SW480 (cell line): ENCODE measurements at regions not wholly inside any gene's neighbourhood (a gene's known extent, or its start where the extent isn't known, plus 50 kb on each side); places are given as distances from the start of the nearest gene placed in this dataset.
"Not testable (repeated sequence)": the region's sequence is repeated elsewhere in the genome, so short reads cannot be mapped to it uniquely, and the experiment has no call there.

Experiments used
- DNase-seq: peaks from one replicate; pipeline ENCODE4 v3.0.0-alpha.2; 2016; ENCODE audit warnings: low spot score

DNA sequence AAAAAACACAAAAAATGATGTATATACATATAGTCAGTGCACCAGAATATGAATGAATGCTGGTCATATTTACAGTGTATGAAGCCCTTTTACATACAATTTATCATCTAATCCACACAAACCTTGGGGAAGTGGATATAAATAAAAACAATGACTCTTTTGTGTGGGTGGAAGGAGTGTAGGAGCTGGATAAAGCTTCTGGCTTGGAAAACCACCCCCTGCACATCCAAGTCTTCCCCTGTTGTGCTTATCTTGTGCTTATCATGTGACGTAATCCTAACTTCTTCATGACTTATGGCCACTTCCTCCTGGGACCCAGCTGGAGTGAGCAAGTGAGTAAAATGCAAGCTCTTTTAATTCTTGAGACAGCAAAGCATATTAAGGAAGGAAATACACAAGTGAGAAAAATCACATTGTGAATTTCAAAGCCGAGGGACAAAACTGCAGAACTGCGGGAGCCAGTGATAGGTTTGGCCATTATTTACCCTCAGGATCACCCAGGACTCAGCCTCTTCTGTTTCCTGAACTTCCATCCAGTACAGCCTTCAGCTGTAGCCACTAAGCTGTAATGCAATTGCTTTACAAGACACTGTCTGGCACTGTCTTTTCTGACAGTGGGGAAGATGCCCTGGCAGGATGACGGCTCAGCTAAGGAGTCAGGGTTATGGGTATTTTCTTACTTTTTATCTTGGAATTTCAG is 104.0 kb upstream of the PPM1J start:
- no peak for DNase-seq

DNA sequence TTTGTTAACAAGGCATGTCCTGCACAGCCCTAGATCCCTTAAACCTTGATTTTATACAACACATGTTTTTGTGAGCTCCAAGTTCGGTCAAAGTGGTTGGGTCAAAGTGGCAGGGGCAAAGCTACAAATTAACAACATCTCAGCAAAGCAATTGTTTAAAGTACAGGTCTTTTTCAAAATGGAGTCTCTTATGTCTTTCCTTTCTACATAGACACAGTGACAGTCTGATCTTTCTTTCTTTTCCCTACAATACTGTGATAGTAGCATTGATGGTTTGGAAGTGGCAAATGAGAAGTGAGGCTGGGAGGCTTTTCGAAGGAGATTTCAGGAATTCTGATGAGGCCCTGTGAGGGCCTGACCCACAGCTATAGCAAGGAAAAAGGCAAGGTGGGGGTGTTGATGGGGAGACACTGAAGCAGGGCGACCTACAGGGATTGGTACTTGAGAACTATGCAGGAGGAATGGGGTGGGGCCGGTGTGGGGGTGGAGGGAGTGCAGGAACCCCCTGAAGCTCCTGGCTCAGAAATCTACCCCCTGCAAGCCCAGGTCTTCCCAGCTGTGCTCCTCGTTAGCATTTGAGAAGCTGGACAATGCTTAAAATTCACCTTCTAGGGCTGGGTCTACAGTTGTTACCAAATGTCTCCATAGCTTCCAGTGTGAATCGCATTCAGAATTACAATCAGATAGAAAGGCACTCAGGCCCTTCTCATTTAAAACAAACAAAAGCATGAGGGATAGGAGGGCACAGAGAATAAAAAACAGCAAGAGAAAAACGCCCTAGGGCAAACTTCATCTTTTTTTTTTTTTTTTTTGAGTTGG is 102.6 kb upstream of the PPM1J start:
- no peak for DNase-seq

DNA sequence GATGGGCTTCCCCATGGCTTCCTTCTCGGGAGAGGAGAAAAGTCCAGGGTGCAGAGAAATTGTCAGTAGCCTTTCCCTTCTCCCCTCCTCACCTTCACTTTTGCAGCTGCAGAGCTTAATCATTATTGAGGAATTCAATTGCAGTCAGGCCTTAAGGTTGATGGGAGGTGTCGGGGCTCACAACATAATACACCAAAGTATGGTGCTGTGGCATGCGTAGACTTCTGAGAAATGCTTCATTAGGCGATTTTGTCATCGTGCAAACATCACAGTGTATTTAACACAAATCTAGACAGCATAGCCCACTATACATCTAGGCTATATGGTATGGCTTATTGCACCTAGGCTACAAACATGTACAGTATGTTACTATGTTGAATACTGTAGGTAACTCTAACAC is 100.2 kb upstream of the PPM1J start:
- DNase-seq, result no peak

DNA sequence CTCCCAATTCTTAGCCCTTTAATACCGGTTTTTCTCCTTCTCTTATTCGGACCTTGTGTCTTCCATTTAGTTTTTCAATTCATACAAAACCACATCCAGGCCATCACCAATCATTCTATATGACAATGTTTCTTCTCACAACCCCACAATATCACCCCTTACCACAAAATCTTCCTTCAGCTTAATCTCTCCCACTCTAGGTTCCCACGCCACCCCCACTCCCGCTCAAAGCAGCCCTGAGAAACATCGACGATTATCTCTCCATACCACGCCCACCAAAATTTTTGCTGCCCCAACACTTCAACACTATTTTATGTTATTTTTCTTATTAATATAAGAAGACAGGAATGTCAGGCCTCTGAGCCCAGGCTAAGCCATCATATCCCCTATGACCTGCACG is 99.5 kb upstream of the PPM1J start:
- not testable (repeated sequence) for DNase-seq

DNA sequence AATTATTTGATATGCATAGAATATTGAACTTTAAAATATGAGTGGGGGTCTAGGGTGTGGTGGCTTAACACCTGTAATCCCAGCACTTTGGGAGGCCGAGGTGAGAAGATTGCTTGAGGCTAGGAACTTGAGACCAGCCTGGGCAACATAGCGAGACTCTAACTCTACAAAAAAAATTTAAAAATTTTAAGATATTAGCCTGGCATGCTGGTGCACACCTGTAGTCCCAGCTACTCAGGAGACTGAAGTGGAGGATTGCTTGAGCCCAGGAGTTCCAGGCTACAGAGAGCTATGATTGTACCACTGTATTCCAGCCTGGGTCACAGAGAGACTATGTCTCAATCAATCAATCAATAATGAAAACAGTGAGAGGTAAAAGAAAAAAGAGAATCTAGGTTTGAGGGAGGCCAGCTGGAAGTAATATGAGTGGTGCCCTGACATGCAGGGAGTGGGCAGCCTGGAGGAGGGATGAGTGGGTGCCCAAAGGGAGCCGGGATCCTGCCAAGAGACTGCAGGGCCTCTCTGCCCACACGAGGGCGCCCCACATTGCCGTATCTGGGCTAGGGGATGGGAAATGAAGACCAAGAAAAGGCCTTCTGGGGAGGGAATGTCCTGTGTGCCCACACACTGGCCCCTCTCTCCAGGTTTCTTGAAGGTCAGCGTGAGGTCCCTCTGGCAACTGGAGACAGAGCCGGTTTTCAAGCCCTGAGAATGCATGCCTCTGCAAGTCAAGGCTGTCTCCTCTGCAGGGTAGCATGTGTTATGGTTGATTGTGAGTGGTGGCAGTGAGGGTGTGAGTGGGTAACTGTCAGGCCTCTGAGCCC is 93.9 kb upstream of the PPM1J start:
- peak; percentile 56 for DNase-seq

DNA sequence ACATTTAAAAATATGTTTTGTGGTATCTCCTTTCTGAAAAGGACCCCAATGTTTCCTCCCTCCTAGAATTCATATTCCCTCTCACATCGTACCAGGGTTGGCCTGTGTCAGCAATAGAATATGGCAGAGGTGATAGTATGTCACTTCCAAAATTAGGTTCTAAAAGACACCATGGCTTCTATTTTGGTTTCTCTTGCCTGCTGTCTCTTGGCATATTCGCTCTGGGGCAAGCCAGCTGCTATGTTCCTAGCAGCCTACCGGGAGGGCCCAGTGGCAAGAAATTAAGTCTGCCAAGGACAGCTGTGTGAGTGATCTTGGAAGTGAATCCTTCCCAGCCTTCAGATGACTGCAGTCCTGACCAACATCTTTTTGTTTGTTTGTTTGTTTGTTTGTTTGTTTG is 92.9 kb upstream of the PPM1J start:
- no peak for DNase-seq

DNA sequence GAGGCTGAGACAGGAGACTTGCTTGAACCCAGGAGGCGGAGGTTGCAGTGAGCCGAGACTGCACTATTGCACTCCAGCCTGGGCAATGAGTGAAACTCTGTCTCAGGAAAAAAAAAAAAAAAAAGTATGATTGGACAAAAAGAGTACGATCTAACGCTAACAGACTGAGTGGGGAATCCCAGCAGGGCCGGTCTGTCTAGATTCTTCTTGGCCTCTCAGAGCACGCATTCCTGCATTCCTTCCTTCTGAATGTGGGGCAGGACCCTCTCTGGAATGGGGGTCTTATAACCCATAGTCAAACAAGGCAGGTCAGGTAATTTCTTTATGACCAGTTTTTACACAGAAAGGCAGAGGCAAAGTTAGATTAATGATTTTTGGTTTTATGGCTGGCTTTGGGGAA is 92.0 kb upstream of the PPM1J start:
- DNase-seq, result no peak

DNA sequence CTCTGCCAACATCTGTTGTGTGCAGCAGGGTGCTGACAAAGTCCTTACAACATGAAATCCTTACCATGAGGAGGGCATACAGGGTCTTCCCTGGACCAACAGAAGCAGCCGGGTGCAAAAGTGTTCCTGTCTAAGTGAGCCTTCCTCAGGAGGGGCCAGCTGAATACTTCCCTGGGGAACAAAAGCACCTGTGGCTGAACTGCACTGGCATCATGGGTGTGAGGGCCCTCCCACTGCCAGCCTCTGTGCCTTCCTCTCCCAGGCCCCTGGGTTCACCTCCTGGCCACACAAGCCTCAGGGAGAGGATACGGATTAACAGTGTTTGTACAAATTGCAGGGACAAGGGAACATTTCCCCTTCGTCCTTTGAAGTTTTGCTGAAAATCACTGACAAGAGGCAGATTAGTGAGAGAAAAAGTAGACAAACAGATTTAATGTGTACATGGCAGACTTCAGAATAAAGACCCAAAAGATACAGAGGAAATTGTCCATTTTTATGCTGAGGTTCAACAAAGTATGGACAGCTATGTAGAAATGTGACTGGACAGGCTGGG is 91.0 kb upstream of the PPM1J start:
- no peak for DNase-seq

DNA sequence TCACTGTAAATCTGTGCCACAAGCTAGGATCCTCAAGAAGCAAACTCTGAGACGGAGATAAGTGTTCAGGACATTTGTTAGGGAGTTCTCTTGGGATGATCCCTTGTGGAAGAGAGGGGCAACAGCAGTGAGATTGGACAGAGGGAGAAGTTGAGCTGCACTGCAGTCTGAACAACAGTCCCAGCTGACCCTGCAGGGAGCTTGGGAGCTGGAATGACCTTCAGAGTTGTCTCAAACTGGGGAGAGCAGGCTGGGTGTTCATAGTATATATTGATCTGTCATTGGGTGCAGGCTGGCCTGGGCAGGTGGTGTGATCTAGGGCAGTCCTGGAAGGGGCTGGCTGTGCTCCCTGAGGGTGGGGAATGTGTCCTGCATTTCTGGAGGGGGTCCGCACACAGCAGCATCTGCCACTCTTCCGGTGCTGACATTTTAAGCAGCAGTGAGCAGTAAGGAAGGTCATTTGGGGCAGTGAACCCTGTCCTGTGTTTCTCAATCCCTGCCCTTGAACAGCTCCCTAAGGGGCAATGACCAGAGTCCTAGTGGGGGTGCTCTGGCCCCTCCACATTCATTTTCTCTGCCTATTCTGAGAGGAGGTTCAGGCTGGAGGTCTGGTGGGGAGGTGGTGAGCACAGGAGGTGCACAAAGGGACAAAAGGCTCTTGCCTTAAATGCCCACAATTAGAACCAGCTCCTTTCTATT is 90.2 kb upstream of the PPM1J start:
- no peak for DNase-seq

DNA sequence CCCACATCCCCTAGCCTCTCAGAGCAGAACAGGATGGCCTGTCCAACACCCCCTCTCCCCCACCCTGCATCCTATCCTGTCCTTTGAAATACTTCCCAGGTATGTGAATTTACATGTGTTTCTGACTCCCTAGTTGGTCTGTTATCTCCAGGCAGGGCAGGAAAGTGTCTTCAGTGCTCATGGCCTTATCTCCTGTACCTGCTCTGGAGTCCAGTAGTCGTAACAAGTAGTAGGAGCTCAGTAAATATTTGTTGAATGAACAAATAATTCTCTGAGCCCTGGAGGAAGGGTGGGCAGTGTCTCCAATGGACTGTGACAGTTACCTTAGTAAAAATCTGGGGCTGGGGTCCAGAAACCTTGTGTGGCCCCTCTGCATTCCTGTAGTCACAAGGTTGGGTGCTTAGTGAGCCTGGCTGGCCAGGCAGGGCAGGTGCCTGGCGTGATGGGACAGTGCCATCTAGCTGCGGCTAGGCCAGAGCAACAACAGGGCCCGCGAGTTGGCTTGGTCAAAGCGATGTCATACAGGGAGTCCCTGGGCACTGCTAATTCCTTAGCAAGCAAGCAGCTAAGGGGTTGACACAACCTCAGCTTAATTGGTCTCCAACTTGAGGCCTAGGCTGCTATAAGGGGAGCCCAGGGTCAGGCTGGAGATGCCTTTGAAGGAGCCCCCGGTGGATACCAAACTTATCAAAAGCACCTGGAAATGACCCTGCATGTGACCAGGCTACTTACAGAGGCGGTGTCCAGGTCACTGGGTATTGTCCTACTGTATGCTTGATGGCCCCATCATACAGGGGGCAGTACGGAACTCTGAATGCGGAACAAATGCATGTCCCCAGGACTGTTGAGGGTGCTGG is 89.0 kb upstream of the PPM1J start:
- DNase-seq, result peak; percentile 57

DNA sequence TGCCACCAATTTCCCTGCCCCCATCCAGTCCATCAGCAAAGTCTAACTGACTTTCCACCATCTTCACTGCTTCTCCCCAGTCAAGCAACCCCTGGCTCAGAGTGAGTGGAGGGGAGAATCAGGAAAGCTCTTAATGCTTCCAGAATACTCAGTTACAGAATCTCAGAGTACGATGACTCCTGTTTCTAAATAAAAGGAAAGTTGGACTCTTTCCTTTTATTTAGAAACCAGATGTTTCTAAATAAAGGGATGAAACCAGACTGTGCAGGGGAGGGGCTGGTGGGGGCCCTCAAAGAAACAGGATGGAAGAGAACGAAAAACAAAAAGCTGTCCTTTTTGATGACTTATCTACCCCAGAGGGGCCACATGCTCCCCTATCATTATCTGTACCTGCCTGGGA is 85.2 kb upstream of the PPM1J start:
- no peak for DNase-seq

DNA sequence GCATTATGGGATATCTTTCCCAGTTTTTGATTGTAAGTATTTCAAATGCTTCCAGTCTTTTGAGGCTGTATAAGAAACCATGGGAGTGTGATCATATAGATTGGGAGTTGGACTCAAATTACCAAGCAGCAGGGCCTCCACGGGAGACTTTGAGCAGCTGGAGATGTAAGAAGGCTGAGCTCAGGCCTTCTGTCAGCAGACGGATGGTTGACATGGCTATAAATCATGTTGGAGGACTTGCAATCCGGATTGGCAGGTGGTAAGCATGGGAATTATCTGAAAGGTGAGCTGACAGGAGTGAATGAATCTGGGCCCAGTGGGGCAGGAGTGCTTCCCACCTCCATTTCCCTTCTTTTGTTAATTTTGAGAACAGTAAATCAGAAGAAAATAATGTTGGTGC is 83.2 kb upstream of the PPM1J start:
- DNase-seq, result no peak

DNA sequence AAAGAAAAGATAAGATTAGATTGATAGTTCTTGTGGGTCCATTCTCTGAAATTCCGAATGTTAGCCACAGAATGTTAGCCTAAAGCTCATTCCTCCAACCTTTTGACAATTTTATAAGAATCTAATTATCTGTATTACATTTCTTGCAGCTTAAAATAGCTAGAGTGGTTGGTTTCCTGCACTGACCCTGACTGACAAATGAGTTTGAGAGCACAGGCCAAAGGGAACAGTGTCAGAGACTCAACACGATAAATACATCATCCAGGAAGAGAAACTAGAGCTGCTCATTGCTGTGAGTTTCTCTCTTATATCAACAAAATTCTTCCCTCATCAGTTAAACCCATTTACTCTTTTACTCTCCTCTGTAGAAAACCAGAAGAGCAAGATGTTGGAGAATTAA is 82.1 kb upstream of the PPM1J start:
- DNase-seq, result no peak

DNA sequence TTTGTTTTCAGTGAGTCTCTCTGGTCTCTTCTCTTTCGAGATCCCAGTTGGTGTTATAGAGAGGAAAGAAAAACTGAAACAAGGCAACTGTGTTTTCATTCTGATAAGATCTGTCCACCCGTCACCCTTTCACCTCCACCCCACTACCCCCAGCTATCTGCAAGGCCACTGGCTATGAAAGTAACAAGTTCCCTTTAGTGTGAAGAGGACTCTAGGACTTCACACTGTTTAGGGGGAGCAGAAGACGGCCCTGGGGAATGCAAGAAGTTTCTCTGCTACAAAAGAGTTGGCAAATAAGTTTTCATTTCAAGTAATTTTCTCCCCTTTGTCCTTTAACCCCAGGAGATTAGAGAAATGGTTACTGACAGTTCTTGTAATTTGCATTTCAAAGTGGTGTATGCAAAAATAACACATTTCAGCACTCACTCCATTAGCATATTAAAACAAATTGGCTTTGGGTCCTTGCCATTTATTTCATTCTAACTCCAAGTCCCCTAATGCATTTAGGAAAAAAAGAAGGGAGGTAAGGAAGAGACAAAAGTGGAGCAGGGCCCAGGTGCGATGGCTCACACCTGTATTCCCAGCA is 79.6 kb upstream of the PPM1J start:
- no peak for DNase-seq

DNA sequence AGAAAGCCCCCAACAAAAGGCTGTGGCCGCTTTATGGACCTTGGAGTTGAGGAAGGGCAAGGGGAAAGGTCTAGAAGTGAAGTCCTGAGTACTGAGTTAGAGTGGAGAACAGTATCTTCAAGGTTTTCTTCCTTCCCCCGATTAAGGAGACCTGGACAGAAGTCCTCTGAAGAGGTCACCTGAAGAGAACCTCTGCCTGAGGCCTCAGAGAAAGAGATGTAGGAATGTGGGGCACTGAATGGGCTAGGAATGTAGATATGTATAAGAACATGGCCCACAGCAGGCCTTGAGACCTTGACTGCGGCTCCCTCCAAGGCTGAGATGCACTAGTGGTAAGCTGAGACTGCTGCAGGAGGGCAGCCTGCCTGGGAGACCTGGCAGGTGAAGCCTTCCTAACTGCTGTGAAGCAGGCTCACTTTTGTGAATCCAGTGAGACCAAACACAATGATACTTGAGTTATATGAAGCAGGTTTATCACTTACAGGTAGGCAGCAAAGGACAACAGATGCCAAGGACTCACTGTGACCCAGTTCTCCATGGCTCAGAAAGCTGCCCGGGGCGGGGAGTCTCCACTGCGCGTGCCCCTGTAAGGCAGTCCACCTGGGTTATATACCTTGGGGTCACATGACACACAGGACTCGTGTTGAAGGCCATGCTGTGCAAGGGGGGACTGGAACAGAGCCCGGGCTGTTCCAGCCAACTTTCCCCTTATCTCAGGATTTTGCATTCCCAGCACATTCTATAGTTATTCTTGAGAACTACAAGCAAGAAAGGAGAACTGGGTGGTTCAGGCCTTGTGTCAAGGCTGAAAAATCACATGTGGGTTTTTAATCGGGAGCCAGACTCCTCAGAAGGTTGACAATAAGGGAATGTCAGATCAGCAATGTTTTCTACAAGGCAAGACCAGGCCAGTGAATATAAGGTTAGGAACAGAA is 78.8 kb upstream of the PPM1J start:
- no peak for DNase-seq

DNA sequence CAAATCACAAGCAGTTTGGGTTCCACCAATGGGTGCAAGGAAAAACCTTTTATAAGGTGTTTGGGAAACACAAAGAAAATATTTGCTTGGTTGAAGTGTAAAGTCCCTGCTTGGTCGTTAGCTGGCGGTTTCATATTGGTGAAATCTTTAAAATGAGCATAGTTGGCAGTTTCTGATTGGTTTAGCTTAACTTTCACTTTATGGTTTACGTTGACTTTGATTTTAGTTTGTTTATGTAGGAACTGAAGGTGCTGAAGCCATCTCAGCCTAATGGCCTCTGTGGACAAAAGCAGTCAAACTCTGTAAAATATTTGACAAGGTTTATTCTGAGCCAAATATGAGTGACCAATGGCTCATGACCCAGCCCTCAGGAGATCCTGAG is 76.6 kb upstream of the PPM1J start:
- DNase-seq, result no peak

DNA sequence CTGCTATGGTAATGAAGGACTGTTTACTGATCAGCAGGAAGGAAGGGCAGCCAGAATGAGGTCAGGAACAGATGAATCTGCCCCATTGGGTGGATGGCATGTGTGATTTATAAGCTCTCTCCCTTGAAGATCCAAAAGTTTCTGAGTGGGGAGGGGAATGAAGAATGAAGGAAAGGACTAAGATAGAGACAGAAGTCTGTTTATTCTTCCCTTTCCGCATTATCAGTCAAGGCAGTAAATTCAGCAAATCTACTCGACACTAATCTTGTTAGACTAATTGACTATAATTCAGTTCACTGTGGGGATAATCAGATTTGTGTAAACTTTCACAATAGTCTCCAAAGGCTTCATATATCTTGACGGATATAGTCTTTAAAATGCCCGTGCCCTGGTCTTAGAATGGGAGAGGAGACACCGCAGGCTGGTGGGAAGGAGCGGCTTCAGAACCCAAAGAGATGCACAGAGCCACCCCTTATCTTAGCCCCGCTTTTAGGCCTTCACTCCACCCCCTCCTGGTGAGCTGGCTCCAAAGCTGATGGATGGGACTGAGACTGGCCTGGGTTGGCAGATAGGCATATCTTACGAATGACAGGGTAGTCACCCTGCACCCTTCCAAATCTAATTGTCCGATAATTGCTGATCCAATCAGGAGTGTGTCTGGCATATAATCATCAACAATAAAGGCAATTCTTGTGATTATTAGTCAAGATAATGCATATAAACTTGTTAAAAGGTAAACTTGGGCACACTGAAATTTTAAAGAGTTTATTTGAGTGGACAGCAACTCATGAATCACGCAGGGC is 76.0 kb upstream of the PPM1J start:
- no peak for DNase-seq

DNA sequence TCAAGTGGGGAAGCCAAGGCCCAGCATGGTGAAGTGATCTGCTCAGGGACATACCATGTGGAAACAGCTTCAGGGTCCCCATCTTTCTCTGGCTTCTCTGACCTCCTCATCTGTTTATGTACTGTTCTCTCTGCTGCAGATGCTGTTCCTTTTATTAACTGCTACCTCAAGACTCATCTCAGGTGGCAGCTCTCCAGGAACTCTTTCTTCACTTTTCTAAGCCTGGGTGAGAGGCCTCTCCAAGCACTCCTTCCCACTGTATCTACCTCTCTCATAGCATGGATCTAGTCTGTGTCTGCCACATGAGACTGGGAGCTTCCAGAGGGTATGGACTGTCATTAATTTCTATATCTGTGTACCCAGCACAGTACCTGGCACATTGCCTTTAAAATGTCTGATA is 73.4 kb upstream of the PPM1J start:
- DNase-seq, result no peak

DNA sequence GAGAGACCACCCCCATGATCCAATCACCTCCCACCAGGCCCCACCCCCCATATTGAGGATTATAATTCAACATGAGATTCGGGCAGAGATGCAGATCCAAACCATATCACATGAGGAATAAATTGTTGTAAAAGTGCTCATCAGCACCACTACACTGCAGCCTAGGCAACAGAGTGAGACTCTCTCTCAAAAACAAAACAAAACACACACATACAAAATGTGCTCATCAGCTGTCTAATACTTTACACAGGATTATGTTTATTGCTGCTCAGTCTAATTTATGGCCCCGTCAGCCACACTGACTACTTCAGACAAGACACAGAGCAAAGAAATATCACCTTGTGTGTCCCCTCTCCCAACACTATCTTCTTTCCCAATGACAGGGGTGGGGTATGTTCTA is 72.9 kb upstream of the PPM1J start:
- DNase-seq, result no peak
